Activated naive CD8-positive, alpha-beta T cell treated with anti-CD3 and anti-CD28 coated beads, Interleukin-2, amount 50 U/mL, for 24 hours (primary cell): ENCODE measurements at regions not wholly inside any gene's neighbourhood (a gene's known extent, or its start where the extent isn't known, plus 50 kb on each side); places are given as distances from the start of the nearest gene placed in this dataset.

ENCODE experiments used
- ATAC-seq: fragments of 150-1000 bp; cut with Tn5 transposase; one replicate; pipeline ENCODE4 v1.10.0; 2021
- DNase-seq: peaks from one replicate; pipeline ENCODE4 v3.0.0; 2021
- H3K27ac Mint-ChIP-seq: one replicate; pipeline ENCODE4 v1.8.0; 2021; ENCODE audit warnings: mild to moderate bottlenecking, mixed read lengths
- H3K27me3 Mint-ChIP-seq: one replicate; pipeline ENCODE4 v1.8.0; 2021; ENCODE audit warnings: mixed read lengths
- H3K36me3 Mint-ChIP-seq: one replicate; pipeline ENCODE4 v1.8.0; 2021; ENCODE audit warnings: low read depth, mixed read lengths
- H3K4me1 Mint-ChIP-seq: one replicate; pipeline ENCODE4 v1.8.0; 2021; ENCODE audit warnings: mixed read lengths
- H3K4me3 Mint-ChIP-seq: one replicate; pipeline ENCODE4 v1.8.0; 2021; ENCODE audit warnings: mild to moderate bottlenecking, moderate library complexity, mixed read lengths
- H3K9me3 Mint-ChIP-seq: one replicate; pipeline ENCODE4 v1.8.0; 2021; ENCODE audit warnings: mixed read lengths

- Mint-ChIP-seq H3K4me3 (no peak overlapping the region), H3K9me3 (peaks cover 1% of the 10 kb centered on the region), H3K27me3 (no peaks in the 10 kb centered on the region), H3K36me3 (no peaks in the 10 kb centered on the region), H3K4me1 (no peaks in the 10 kb centered on the region), H3K27ac (no peak overlapping the region)
- no peak for DNase-seq
- ATAC-seq: no peak
Observed at GRCh38 chr13:82938644-82939043, 943.6 kb downstream of the SLITRK1 start.

GRCh38 chr13:82934000-82934399 is 948.3 kb downstream of the SLITRK1 start:
- no peak overlapping the region for H3K27ac Mint-ChIP-seq
- H3K9me3 Mint-ChIP-seq: no peaks in the 10 kb centered on the region
- no peak overlapping the region for H3K4me3 Mint-ChIP-seq
- DNase-seq (no peak), ATAC-seq (no peak)
- H3K4me1 Mint-ChIP-seq: no peaks in the 10 kb centered on the region
- no peaks in the 10 kb centered on the region for H3K27me3 Mint-ChIP-seq
- no peaks in the 10 kb centered on the region for H3K36me3 Mint-ChIP-seq

DNA sequence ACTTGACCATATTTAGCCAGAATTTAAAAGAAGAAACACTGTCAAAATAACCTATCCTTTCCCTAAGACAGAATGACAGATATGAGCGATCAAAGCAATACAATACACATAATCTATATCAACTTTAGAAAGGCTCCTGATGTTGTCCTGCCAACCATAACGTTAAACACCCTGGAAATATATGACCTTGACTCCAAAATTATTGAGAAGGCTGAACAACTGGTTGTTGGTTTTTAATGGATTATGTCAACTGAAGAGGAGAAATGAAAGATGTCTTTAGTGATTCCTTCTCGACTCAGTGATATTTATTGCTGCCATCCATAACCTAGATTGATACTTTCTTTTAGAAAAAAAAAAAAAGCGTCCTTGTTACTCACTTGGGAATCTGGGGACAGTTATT is 957.2 kb downstream of the SLITRK1 start:
- Mint-ChIP-seq H3K9me3 (no peaks in the 10 kb centered on the region), H3K4me1 (no peaks in the 10 kb centered on the region), H3K27ac (no peak overlapping the region), H3K36me3 (no peaks in the 10 kb centered on the region), H3K4me3 (no peak overlapping the region), H3K27me3 (no peaks in the 10 kb centered on the region)
- ATAC-seq (no peak), DNase-seq (no peak)

DNA sequence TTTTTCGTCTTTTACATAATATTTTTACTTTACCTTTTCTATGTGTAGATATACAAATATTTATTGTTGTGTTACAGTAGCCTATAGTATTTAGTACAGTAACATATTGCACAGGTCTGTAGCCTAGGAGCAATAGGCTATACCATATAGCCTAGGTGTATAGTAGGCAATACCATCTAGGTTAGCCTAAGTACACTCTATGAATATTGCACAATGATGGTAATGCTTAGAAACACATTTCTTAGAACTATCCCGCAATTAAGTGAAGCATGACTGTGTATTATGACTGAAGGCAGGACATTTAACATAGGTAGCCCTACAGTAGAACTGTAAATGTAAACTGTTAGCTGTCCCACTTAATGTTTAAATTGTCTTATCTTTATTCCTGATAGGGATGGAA is 964.3 kb downstream of the SLITRK1 start:
- Mint-ChIP-seq H3K27ac (no peak overlapping the region), H3K4me1 (no peaks in the 10 kb centered on the region), H3K4me3 (no peak overlapping the region), H3K36me3 (no peaks in the 10 kb centered on the region), H3K9me3 (no peaks in the 10 kb centered on the region), H3K27me3 (no peaks in the 10 kb centered on the region)
- DNase-seq (no peak), ATAC-seq (no peak)

GRCh38 chr13:82912564-82912963 is 969.7 kb downstream of the SLITRK1 start:
- no peak overlapping the region for H3K27ac Mint-ChIP-seq
- peaks cover 5% of the 10 kb centered on the region for H3K9me3 Mint-ChIP-seq
- DNase-seq (no peak), ATAC-seq (no peak)
- H3K36me3 Mint-ChIP-seq: no peaks in the 10 kb centered on the region
- H3K4me3 Mint-ChIP-seq: no peak overlapping the region
- no peaks in the 10 kb centered on the region for H3K27me3 Mint-ChIP-seq
- no peaks in the 10 kb centered on the region for H3K4me1 Mint-ChIP-seq

DNA sequence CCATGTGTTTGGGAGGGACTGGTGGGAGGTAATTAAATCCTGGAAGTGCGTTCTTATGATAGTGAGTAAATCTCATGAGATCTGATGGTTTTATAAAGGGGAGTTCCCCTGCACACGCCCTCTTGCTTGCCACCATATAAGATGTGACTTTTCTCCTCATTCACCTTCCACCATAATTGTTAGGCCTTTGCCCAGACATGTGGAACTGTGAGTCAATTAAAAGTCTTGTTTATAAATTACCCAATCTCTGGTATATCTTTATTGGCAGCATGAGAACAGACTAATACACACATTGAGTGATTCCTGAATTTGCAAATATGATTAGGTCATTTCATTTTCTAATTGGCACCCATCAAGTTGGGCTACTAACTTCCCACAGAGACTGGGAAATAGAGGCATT is 977.2 kb downstream of the SLITRK1 start:
- H3K4me1 Mint-ChIP-seq: no peaks in the 10 kb centered on the region
- H3K27me3 Mint-ChIP-seq: no peaks in the 10 kb centered on the region
- ATAC-seq (no peak), DNase-seq (no peak)
- no peak overlapping the region for H3K27ac Mint-ChIP-seq
- peaks cover 12% of the 10 kb centered on the region for H3K9me3 Mint-ChIP-seq
- no peak overlapping the region for H3K4me3 Mint-ChIP-seq
- H3K36me3 Mint-ChIP-seq: no peaks in the 10 kb centered on the region

- Mint-ChIP-seq H3K27ac (no peak overlapping the region), H3K9me3 (peaks cover 14% of the 10 kb centered on the region), H3K4me1 (no peaks in the 10 kb centered on the region), H3K4me3 (no peak overlapping the region), H3K27me3 (no peaks in the 10 kb centered on the region), H3K36me3 (no peaks in the 10 kb centered on the region)
- no peak for DNase-seq
- ATAC-seq: no peak
Observed at GRCh38 chr13:82900453-82900852, 981.8 kb downstream of the SLITRK1 start.

DNA sequence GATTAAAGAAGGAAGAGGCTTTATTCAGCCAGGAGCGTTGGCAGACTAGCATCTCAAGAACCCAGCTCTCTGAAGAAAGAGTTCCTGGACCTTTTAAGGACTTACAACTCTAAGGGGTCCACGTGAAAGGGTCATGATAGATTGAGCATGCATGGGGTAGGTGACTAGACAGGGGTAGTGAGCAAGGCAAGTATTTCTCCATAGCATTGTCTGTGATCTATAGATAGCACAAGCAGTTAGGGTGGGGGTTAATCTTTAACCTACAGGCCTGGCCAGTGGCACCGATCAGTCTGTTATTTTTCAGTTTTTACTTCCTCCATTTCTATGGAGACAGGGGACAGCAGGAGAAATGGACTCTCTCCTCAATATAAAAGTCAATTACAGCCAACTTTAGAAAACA is 983.7 kb downstream of the SLITRK1 start:
- Mint-ChIP-seq H3K27me3 (no peaks in the 10 kb centered on the region), H3K4me3 (no peak overlapping the region), H3K27ac (no peak overlapping the region), H3K36me3 (no peaks in the 10 kb centered on the region), H3K9me3 (peaks cover 8% of the 10 kb centered on the region), H3K4me1 (no peaks in the 10 kb centered on the region)
- ATAC-seq (no peak), DNase-seq (no peak)

DNA sequence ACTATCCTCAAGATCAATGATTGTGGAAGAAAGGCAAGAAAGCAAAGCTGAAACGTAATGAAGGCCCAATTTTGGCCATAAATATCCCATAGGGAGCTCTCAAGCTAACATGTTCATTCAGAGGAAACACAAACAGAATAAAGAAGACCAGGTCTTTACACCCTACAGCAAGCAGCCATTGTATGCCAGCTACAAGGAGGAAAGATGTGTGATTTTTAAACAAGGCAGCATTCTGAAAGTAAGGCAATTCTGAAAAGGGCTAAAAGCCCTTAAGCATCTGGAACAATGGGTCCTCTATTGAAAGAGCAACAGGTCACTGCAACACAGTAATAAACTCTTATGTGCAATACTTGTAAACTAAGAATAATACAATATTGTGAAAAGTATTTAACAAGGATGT is 1002.4 kb downstream of the SLITRK1 start:
- no peak overlapping the region for H3K27ac Mint-ChIP-seq
- DNase-seq: no peak
- ATAC-seq: no peak
- no peaks in the 10 kb centered on the region for H3K27me3 Mint-ChIP-seq
- H3K9me3 Mint-ChIP-seq: peaks cover 7% of the 10 kb centered on the region
- H3K36me3 Mint-ChIP-seq: no peaks in the 10 kb centered on the region
- no peak overlapping the region for H3K4me3 Mint-ChIP-seq
- no peaks in the 10 kb centered on the region for H3K4me1 Mint-ChIP-seq

- H3K9me3 Mint-ChIP-seq: peaks cover 7% of the 10 kb centered on the region
- no peak for ATAC-seq
- H3K36me3 Mint-ChIP-seq: no peaks in the 10 kb centered on the region
- H3K4me3 Mint-ChIP-seq: no peak overlapping the region
- DNase-seq: no peak
- H3K4me1 Mint-ChIP-seq: no peaks in the 10 kb centered on the region
- H3K27me3 Mint-ChIP-seq: no peaks in the 10 kb centered on the region
- H3K27ac Mint-ChIP-seq: no peak overlapping the region
Observed at GRCh38 chr13:82878536-82878935, 1003.7 kb downstream of the SLITRK1 start.

GRCh38 chr13:82867284-82867683 is 1015.0 kb downstream of the SLITRK1 start:
- no peak for DNase-seq
- no peaks in the 10 kb centered on the region for H3K27me3 Mint-ChIP-seq
- peaks cover 18% of the 10 kb centered on the region for H3K9me3 Mint-ChIP-seq
- no peaks in the 10 kb centered on the region for H3K36me3 Mint-ChIP-seq
- H3K4me1 Mint-ChIP-seq: no peaks in the 10 kb centered on the region
- H3K27ac Mint-ChIP-seq: no peak overlapping the region
- H3K4me3 Mint-ChIP-seq: no peak overlapping the region
- no peak for ATAC-seq

GRCh38 chr13:82850644-82851043 is 1031.6 kb downstream of the SLITRK1 start:
- ATAC-seq: no peak
- H3K36me3 Mint-ChIP-seq: no peaks in the 10 kb centered on the region
- H3K4me3 Mint-ChIP-seq: no peak overlapping the region
- no peak for DNase-seq
- H3K27ac Mint-ChIP-seq: no peak overlapping the region
- H3K27me3 Mint-ChIP-seq: no peaks in the 10 kb centered on the region
- H3K4me1 Mint-ChIP-seq: no peaks in the 10 kb centered on the region
- peaks cover 16% of the 10 kb centered on the region for H3K9me3 Mint-ChIP-seq

DNA sequence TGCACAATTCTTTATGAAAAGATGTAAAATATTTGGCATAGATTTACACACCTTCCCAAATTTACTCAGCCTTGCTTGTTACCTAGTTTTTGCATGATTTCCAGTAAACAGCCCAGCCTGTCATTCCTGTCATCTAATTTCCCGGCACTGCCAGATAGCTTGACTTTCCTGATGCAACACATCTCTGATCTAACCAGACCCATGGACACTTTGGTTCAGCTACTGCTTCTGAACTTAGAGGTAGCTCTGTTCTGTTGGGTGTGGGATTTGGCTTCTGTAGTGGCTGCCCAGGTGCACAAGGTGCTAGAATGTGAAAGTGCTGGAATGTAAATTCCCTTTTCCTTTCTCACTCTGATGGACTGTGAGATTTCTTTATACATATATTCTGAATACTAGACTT is 1033.5 kb downstream of the SLITRK1 start:
- H3K4me3 Mint-ChIP-seq: no peak overlapping the region
- no peaks in the 10 kb centered on the region for H3K4me1 Mint-ChIP-seq
- no peak for DNase-seq
- ATAC-seq: no peak
- H3K27me3 Mint-ChIP-seq: no peaks in the 10 kb centered on the region
- H3K9me3 Mint-ChIP-seq: peaks cover 16% of the 10 kb centered on the region
- no peaks in the 10 kb centered on the region for H3K36me3 Mint-ChIP-seq
- H3K27ac Mint-ChIP-seq: no peak overlapping the region

DNA sequence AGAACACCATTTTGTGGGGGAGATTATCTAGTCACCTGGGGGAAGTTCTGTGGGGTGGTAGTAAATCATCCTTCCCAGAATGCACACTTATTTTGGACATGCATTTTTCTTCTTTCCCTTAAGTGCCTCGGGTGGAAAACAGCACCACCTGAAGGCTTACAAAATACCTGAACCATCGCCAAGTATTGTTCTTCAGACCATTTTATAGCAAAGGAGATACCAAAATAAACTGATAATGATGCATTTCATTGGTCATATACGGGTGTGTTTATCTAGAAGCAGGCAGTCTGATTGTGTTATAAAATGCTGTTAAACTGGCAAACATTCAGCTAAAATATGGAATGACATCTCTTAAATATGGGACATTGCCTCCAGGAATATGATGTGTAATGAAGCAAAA is 1034.7 kb downstream of the SLITRK1 start:
- peaks cover 12% of the 10 kb centered on the region for H3K9me3 Mint-ChIP-seq
- ATAC-seq: no peak
- H3K4me1 Mint-ChIP-seq: no peaks in the 10 kb centered on the region
- no peaks in the 10 kb centered on the region for H3K27me3 Mint-ChIP-seq
- DNase-seq: no peak
- H3K27ac Mint-ChIP-seq: no peak overlapping the region
- H3K36me3 Mint-ChIP-seq: no peaks in the 10 kb centered on the region
- no peak overlapping the region for H3K4me3 Mint-ChIP-seq

DNA sequence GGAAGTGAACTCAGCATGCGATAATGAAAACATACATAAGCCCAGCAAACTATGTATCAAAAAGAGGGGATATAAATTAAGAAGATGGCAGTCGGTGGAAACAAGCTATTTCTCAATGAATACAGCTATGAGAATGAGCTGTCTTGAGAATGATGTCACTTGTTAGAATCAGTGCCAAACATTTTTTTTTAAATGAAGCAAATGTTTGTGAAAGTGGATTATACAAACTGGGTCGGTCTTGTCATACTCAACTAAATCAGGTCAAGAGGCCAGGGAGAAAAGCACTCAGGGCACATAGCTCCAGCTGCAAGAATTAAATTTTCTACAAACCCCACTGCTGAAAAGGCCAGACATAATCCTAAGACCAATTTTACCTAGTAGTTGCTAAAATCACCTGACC is 1048.4 kb downstream of the SLITRK1 start:
- no peak overlapping the region for H3K4me3 Mint-ChIP-seq
- peaks cover 7% of the 10 kb centered on the region for H3K9me3 Mint-ChIP-seq
- H3K4me1 Mint-ChIP-seq: no peaks in the 10 kb centered on the region
- no peaks in the 10 kb centered on the region for H3K36me3 Mint-ChIP-seq
- ATAC-seq: no peak
- no peaks in the 10 kb centered on the region for H3K27me3 Mint-ChIP-seq
- no peak overlapping the region for H3K27ac Mint-ChIP-seq
- no peak for DNase-seq

GRCh38 chr13:82829040-82829439 is 1053.2 kb downstream of the SLITRK1 start:
- no peaks in the 10 kb centered on the region for H3K27me3 Mint-ChIP-seq
- H3K36me3 Mint-ChIP-seq: no peaks in the 10 kb centered on the region
- ATAC-seq (no peak), DNase-seq (no peak)
- no peaks in the 10 kb centered on the region for H3K4me1 Mint-ChIP-seq
- peaks cover 17% of the 10 kb centered on the region for H3K9me3 Mint-ChIP-seq
- no peak overlapping the region for H3K27ac Mint-ChIP-seq
- no peak overlapping the region for H3K4me3 Mint-ChIP-seq
